A673 (cell line): ENCODE measurements at regions not wholly inside any gene's neighbourhood (a gene's known extent, or its start where the extent isn't known, plus 50 kb on each side); places are given as distances from the start of the nearest gene placed in this dataset.

Experiments
- CTCF ChIP-seq: fragments of 300-800, 200-600 bp; sonication (generic); conservative IDR thresholded peaks from 2 replicates; pipeline ENCODE4 v1.5.1; 2017; ENCODE audit warnings: low read depth, mild to moderate bottlenecking, antibody characterized with exemption, low read length, moderate library complexity, mixed read lengths
- EZH2 ChIP-seq: fragments of 200-600 bp; sonication (generic); IDR thresholded peaks from 2 replicates; pipeline ENCODE4 v1.6.1; 2017; ENCODE audit warnings: borderline replicate concordance, low read depth, mild to moderate bottlenecking, mixed read lengths, antibody characterized with exemption, low read length; ENCODE audit not compliant: poor library complexity, severe bottlenecking

GRCh38 chr12:83931451-83931850 lies 981.1 kb downstream of the SLC6A15 start:
- TF ChIP-seq CTCF: no peak
- TF ChIP-seq EZH2: no peak
